ENCODE measurements at regions not wholly inside any gene's neighbourhood (a gene's known extent, or its start where the extent isn't known, plus 50 kb on each side); places are given as distances from the start of the nearest gene placed in this dataset.

DNA sequence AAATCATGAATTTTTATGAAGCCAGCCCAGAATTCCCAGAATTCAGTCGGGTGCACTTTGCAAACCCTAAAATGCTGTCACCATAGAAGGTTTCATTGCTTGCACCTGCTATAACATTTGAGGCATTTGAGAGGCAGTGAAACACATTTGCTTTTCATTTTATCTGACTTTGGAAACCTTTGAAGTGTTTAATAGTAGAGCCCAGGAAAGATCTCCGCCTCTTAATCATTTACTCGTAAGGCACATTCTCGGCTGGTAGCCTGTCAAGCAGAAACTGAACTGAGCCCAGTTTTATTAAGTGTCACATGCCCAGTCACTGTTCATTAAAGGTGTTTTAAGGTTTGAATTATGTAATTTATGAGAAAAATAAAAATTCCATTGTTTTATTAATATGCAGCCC is 247.6 kb downstream of the EMX2 start:
- Histone ChIP-seq H3K4me3 (ENCODE audit: low read depth, low read length, poor library complexity, severe bottlenecking) (no peak overlapping the region), H3K9ac (ENCODE audit: low read length) (no peak overlapping the region), H3K27me3 (ENCODE audit: insufficient read depth, low read length) (no peaks in the 10 kb centered on the region), H3K36me3 (ENCODE audit: insufficient read depth, low read length) (no peaks in the 10 kb centered on the region), H4K20me1 (ENCODE audit: insufficient read depth, low read length) (no peaks in the 10 kb centered on the region), H2AFZ (ENCODE audit: low read length) (no peak overlapping the region), H3K27ac (ENCODE audit: low read depth, low read length, poor library complexity, severe bottlenecking) (no peak overlapping the region), H3K79me2 (ENCODE audit: insufficient read depth, low read length) (no peaks in the 10 kb centered on the region), H3F3A (ENCODE audit: insufficient read depth, low read length) (no peaks in the 10 kb centered on the region), H3K4me2 (ENCODE audit: low read length) (no peak overlapping the region), H3K9me2 (ENCODE audit: low read depth, low read length) (no peaks in the 10 kb centered on the region), H3K4me1 (ENCODE audit: insufficient read depth, low read length, severe bottlenecking) (no peaks in the 10 kb centered on the region), H3K9me3 (ENCODE audit: low read length) (no peaks in the 10 kb centered on the region)
- TF ChIP-seq EZH2 (IDR thresholded peaks at IDR 0.05; ENCODE audit: borderline replicate concordance, low read length), result no peak
- TF ChIP-seq, protein P1, sequence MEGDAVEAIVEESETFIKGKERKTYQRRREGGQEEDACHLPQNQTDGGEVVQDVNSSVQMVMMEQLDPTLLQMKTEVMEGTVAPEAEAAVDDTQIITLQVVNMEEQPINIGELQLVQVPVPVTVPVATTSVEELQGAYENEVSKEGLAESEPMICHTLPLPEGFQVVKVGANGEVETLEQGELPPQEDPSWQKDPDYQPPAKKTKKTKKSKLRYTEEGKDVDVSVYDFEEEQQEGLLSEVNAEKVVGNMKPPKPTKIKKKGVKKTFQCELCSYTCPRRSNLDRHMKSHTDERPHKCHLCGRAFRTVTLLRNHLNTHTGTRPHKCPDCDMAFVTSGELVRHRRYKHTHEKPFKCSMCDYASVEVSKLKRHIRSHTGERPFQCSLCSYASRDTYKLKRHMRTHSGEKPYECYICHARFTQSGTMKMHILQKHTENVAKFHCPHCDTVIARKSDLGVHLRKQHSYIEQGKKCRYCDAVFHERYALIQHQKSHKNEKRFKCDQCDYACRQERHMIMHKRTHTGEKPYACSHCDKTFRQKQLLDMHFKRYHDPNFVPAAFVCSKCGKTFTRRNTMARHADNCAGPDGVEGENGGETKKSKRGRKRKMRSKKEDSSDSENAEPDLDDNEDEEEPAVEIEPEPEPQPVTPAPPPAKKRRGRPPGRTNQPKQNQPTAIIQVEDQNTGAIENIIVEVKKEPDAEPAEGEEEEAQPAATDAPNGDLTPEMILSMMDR (IDR thresholded peaks at IDR 0.05; ENCODE audit: low read length), result no peak

DNA sequence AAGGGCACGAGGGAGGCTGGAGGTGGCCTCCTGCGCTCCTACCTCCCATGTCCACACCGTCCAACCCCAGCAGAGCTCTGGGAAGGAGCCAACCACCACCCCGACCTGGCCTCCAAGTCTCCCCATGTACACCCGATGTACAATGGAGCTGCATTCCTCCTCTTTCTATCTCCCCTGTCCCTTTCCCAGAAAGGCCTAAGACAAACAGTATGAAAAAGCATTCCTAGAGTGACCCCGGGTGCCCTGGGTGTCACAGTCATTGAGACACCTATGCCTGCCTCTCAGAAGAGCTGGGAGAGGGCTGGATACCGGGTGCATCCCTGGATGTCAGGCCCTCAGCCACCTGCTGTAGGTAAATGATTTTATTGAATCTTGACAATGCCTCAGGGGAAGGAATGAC is 248.1 kb downstream of the EMX2 start:
- Histone ChIP-seq H3K9ac (ENCODE audit: low read length) (no peak overlapping the region), H3F3A (ENCODE audit: insufficient read depth, low read length) (no peaks in the 10 kb centered on the region), H3K36me3 (ENCODE audit: insufficient read depth, low read length) (no peaks in the 10 kb centered on the region), H3K9me2 (ENCODE audit: low read depth, low read length) (no peaks in the 10 kb centered on the region), H2AFZ (ENCODE audit: low read length) (no peak overlapping the region), H3K4me3 (ENCODE audit: low read depth, low read length, poor library complexity, severe bottlenecking) (no peak overlapping the region), H3K9me3 (ENCODE audit: low read length) (no peaks in the 10 kb centered on the region), H3K27me3 (ENCODE audit: insufficient read depth, low read length) (no peaks in the 10 kb centered on the region), H3K4me1 (ENCODE audit: insufficient read depth, low read length, severe bottlenecking) (no peaks in the 10 kb centered on the region), H4K20me1 (ENCODE audit: insufficient read depth, low read length) (no peaks in the 10 kb centered on the region), H3K4me2 (ENCODE audit: low read length) (no peak overlapping the region), H3K27ac (ENCODE audit: low read depth, low read length, poor library complexity, severe bottlenecking) (no peak overlapping the region), H3K79me2 (ENCODE audit: insufficient read depth, low read length) (no peaks in the 10 kb centered on the region)
- TF ChIP-seq, protein P1 (IDR thresholded peaks at IDR 0.05; ENCODE audit: low read length), result no peak
- TF ChIP-seq EZH2 (IDR thresholded peaks at IDR 0.05; ENCODE audit: borderline replicate concordance, low read length), result no peak

DNA sequence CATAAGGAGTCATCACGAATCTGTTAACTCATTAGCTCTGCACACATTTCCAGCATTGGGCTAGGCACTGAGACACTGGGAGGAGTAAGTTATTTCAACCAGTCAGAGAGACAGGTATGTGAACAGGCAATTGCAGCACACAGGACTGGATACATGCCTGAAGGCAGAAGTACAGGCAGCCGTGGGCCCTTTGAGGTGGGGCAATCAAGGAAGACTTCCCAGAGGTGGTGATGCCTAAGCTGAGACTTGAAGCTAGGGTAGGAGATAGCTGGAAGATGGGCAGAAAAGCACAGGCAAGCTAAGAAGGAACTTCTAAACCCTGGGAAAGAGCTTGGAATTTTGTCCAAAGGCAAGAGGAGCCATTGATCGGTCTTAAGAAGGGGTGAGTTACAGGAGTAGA is 249.7 kb downstream of the EMX2 start:
- TF ChIP-seq, protein P1 (IDR thresholded peaks at IDR 0.05; ENCODE audit: low read length), result no peak
- no peak for TF ChIP-seq EZH2 (IDR thresholded peaks at IDR 0.05; ENCODE audit: borderline replicate concordance, low read length)

More for the DNA sequence above, 249.7 kb downstream of the EMX2 start:
- Histone ChIP-seq H3K27ac (ENCODE audit: low read depth, low read length, poor library complexity, severe bottlenecking) (no peak overlapping the region), H4K20me1 (ENCODE audit: insufficient read depth, low read length) (no peaks in the 10 kb centered on the region), H2AFZ (ENCODE audit: low read length) (no peak overlapping the region), H3K9me2 (ENCODE audit: low read depth, low read length) (no peaks in the 10 kb centered on the region), H3F3A (ENCODE audit: insufficient read depth, low read length) (no peaks in the 10 kb centered on the region), H3K4me3 (ENCODE audit: low read depth, low read length, poor library complexity, severe bottlenecking) (no peak overlapping the region), H3K4me2 (ENCODE audit: low read length) (no peak overlapping the region), H3K9ac (ENCODE audit: low read length) (no peak overlapping the region), H3K36me3 (ENCODE audit: insufficient read depth, low read length) (no peaks in the 10 kb centered on the region), H3K9me3 (ENCODE audit: low read length) (no peaks in the 10 kb centered on the region), H3K27me3 (ENCODE audit: insufficient read depth, low read length) (no peaks in the 10 kb centered on the region), H3K79me2 (ENCODE audit: insufficient read depth, low read length) (no peaks in the 10 kb centered on the region), H3K4me1 (ENCODE audit: insufficient read depth, low read length, severe bottlenecking) (no peaks in the 10 kb centered on the region)

Measured in OCI-LY1 (cell line).